ENCODE measurements at regions not wholly inside any gene's neighbourhood (a gene's known extent, or its start where the extent isn't known, plus 50 kb on each side); places are given as distances from the start of the nearest gene placed in this dataset.
"Not testable (repeated sequence)": the region's sequence is repeated elsewhere in the genome, so short reads cannot be mapped to it uniquely, and the experiment has no call there.

DNA sequence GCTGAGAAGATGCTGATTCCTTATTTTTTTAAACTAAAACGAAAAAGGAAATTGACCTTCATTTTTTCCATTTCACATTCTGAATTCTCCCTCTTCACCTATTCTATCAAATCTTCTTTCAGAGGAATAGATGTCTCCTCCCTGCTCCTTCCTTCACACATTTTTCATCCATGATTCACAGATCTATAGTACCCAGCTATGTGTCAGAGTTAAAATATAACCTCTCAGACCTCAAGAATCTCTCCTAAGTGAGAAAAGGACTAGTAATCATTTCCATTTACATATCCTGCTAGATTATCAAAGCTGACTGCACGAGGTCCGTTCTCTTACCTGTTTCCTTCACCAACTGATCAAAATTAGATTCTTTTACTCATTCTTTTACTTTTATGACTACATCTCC, 1297.6 kb upstream of the ALCAM start:
- DNase-seq: no peak

GRCh38 chr3:104070906-104071305, 1295.8 kb upstream of the ALCAM start:
- no peak for DNase-seq

- no peak for DNase-seq
Measured at GRCh38 chr3:104080088-104080626, 1286.6 kb upstream of the ALCAM start.

- DNase-seq: no peak
Measured at GRCh38 chr3:104088738-104089137, 1278.0 kb upstream of the ALCAM start.

DNA sequence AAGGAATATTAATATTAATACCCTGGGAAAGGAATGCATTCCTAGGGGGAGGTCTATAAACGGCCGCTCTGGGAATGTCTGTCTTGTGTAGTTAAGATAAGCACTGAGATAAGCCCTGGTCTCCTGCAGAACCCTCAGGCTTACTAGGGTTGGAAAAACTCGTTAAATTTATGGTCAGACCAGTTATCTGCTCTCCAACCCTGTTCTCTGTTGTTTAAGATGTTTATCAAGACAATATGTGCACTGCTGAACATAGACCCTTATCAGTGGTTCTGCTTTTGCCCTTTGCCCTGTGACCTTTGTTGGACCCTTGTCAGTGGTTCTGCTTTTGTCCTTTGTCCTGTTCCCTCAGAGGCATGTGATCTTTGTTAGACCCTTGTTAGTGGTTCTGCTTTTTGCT, 1276.7 kb upstream of the ALCAM start:
- DNase-seq: not testable (repeated sequence)

- no peak for DNase-seq
Measured at GRCh38 chr3:104101736-104102135, 1265.0 kb upstream of the ALCAM start.

- peak; percentile 6 for DNase-seq
Measured at GRCh38 chr3:104102386-104102785, 1264.3 kb upstream of the ALCAM start.

- no peak for DNase-seq
Measured at GRCh38 chr3:104106276-104106675, 1260.4 kb upstream of the ALCAM start.

GRCh38 chr3:104108522-104108921, 1258.2 kb upstream of the ALCAM start:
- no peak for DNase-seq

- DNase-seq: no peak
Measured at GRCh38 chr3:104126463-104126862, 1240.2 kb upstream of the ALCAM start.

DNA sequence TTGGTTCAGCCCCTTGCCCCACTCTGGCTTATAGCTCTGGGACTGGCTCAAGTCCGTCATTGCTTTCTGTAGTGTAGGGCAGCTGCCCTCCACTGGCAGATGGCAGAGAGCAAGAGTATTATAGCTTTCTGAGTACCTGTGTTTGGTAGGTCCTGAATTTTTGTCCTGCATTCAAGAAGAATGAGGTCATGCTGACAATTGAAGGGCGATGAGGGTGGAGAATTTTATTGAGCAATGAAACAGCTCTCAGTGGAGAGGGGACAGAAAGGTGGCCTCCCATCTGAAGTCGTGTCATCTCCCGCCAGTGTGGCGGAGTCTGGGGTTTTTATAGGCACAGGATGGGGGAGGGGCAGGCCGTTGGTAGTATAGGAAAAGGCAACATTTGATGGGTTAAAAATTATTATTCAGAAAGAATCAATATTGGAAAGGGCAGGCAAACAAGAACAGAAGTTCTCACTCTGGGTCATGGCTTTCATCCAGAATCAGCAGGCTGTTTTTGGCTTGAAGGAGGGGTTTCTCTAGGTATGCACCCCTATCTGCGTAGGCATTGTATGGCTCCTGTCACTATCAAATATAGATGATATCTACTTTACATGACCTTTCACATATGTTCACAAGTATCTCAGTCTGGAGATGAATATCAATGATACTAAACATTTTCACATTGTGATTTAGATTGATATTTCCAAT, 1239.7 kb upstream of the ALCAM start:
- DNase-seq: no peak

DNA sequence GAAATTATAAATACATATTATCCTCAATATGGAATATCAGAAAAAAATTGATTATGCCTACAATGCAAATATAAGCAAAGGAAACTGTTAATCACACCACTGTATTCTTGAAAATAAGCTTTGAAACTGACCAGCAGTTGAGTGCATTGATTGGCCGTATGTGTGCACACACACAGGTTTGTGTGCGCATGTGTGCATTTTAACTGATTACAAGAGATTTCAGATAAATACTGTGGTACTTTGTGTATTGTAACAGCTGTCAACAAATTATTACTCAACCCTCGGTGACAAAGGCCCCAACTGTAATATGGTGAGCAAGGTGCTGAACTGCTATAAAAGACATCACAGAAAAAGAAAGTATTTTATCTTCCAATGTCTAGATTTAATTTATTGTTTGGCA, 1238.9 kb upstream of the ALCAM start:
- DNase-seq: no peak

- DNase-seq: no peak
Measured at GRCh38 chr3:104132566-104133403, 1233.9 kb upstream of the ALCAM start.

DNA sequence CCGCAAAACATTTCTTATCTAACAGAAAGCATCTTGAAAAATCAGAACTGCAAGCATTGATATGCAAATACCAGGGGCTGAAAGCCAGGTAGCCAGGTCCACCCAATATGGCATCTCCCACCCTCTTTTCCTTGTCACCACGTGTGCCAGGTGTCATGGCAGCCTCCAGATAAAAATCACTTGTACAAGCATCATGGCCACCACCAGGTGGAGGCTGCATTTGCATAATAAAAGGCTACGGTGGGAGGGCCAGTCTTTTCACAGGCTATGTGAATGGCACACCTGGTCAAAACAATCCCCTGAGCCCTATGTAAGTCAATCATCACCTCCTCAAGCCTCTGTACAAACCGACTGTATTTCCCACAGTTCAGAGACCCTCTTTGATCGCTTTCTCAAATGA, 1233.1 kb upstream of the ALCAM start:
- no peak for DNase-seq

DNA sequence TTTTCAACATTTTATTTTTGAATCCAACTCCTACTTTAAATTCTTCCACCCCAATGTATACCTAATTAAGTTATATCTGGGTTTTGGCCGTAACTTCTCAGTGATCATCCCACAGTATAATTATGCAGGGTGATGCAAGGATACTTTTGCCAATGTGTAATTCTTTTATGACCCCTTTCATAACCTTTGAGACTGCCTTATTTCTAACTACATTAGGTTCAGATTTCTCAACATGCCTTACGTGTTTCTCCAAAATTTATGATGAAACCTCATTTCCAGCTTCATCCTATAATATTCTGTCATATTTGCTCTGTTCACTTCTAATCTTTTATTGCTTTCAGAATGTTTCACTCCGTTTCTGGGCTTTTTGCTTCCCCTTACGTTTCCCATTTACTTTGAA, 1229.6 kb upstream of the ALCAM start:
- DNase-seq: no peak

DNA sequence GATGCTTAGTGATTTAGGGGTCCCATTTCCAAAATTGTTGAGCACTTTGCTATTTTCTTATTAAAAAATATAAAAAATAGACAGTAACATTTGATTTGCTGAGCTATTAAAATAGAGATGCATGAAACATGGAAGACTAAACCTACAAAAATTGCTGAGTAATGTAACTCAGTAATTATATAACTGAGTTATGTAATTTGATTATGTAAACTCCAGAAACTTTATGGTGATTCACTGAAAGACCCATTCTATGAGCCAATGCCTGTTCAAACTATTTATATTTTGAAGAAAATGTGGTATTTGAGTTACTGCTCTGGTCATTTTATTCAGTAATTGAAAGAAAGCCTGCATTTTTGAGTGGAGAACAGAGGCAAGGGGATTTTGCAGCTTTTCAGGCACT, 1221.5 kb upstream of the ALCAM start:
- no peak for DNase-seq

- no peak for DNase-seq
Measured at GRCh38 chr3:104149154-104149553, 1217.6 kb upstream of the ALCAM start.

- DNase-seq: no peak
Measured at GRCh38 chr3:104150724-104151123, 1216.0 kb upstream of the ALCAM start.

GRCh38 chr3:104154896-104155295, 1211.8 kb upstream of the ALCAM start:
- no peak for DNase-seq

GRCh38 chr3:104165866-104166265, 1200.8 kb upstream of the ALCAM start:
- DNase-seq: no peak

DNA sequence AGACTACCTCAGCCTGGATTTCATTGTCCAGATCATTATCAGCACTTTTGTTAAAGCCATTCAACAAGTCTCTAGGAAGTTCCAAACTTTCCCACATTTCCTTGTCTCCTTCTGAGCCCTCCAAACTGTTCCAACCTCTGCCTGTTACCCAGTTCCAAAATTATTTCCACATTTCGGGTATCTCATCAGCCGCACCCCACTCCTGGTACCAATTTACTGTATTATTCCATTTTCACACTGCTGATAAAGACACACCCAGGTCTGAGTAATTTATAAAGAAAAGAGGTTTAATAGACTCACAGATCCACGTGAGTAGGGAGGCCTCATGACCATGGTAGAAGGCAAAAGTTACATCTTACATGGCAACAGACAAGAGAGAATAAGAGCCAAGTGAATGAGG, 1198.3 kb upstream of the ALCAM start:
- DNase-seq: no peak

GRCh38 chr3:104175696-104176095, 1191.0 kb upstream of the ALCAM start:
- no peak for DNase-seq

DNA sequence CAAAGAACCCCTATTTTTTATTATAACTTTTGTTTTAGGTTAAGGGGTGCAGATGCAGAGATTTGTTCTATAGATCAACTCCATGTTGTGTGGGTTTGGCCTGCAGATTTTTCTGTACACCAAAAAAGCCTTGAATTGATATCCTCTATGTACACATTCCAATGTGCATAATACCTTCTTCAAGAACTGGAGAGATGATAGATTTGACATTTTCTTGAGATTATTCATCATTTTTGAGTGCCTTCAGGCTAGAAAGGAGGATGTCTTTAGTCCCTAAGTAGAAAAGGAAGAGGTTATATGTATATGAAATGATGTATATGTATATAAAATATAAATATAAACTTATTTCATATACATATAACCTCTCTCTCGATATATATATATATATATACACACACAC, 1190.0 kb upstream of the ALCAM start:
- no peak for DNase-seq

DNA sequence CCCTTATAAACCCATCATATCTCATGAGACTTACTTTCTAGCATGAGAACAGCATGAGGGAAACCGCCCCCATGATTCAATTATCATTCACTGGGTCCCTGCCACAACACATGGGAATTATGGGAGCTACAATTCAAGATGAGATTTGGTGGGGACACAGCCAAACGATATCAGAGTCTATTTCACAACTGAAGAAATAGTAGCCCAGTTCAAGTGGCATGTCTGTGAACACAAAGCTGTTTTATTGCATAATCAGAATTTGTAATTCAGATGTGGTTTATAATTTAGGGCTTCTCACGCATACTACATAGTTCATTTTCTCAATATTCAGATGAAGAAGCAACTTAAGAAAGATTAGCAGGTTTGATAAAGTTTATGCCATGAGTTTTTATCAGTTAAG, 1188.0 kb upstream of the ALCAM start:
- no peak for DNase-seq
